HFFc6 (cell line): ENCODE measurements at regions not wholly inside any gene's neighbourhood (a gene's known extent, or its start where the extent isn't known, plus 50 kb on each side); places are given as distances from the start of the nearest gene placed in this dataset.

Source experiments
- DNase-seq: peaks from one replicate; pipeline ENCODE4 v3.0.0-alpha.2; 2018
- H3K27ac Mint-ChIP-seq: 2 replicates; pipeline ENCODE4 v1.8.0; 2020; ENCODE audit warnings: mild to moderate bottlenecking, mixed read lengths
- H3K27me3 Mint-ChIP-seq: 2 replicates; pipeline ENCODE4 v1.8.0; 2021; ENCODE audit warnings: mild to moderate bottlenecking, moderate library complexity, mixed read lengths; ENCODE audit not compliant: insufficient read depth
- H3K36me3 Mint-ChIP-seq: 2 replicates; pipeline ENCODE4 v1.8.0; 2021; ENCODE audit warnings: low read depth, mixed read lengths
- H3K4me1 Mint-ChIP-seq: 2 replicates; pipeline ENCODE4 v1.8.0; 2020; ENCODE audit warnings: low read depth, mixed read lengths
- H3K4me3 Mint-ChIP-seq: 2 replicates; pipeline ENCODE4 v1.8.0; 2020; ENCODE audit warnings: mild to moderate bottlenecking, moderate library complexity, mixed read lengths
- H3K9me3 Mint-ChIP-seq: 2 replicates; pipeline ENCODE4 v1.8.0; 2020; ENCODE audit warnings: mild to moderate bottlenecking, mixed read lengths
- CTCF ChIP-seq: fragments of 200-600 bp; sonication (generic); IDR thresholded peaks from 2 replicates; pipeline ENCODE4 v1.5.0; 2021; ENCODE audit warnings: antibody characterized with exemption, mild to moderate bottlenecking

- H3K4me3 Mint-ChIP-seq, result no peak overlapping the region
- H3K36me3 Mint-ChIP-seq, result peaks cover 6% of the 10 kb centered on the region; the same call in 1 of the 2 replicates
- no peak for TF ChIP-seq CTCF
- H3K27me3 Mint-ChIP-seq, result no peaks in the 10 kb centered on the region
- DNase-seq, result no peak
- no peaks in the 10 kb centered on the region for H3K4me1 Mint-ChIP-seq
- peaks cover 39% of the 10 kb centered on the region for H3K9me3 Mint-ChIP-seq
- H3K27ac Mint-ChIP-seq, result no peak overlapping the region
Observed at GRCh38 chr13:53341144-53341510, 312.5 kb downstream of the OLFM4 start.

- no peak overlapping the region for H3K4me3 Mint-ChIP-seq
- H3K27ac Mint-ChIP-seq, result no peak overlapping the region
- H3K9me3 Mint-ChIP-seq, result peaks cover 55% of the 10 kb centered on the region
- DNase-seq, result no peak
- TF ChIP-seq CTCF, result no peak
- peaks cover 11% of the 10 kb centered on the region; the same call in 1 of the 2 replicates for H3K36me3 Mint-ChIP-seq
- no peaks in the 10 kb centered on the region for H3K27me3 Mint-ChIP-seq
- no peaks in the 10 kb centered on the region for H3K4me1 Mint-ChIP-seq
Observed at GRCh38 chr13:53342623-53343360, 314.2 kb downstream of the OLFM4 start.

DNA sequence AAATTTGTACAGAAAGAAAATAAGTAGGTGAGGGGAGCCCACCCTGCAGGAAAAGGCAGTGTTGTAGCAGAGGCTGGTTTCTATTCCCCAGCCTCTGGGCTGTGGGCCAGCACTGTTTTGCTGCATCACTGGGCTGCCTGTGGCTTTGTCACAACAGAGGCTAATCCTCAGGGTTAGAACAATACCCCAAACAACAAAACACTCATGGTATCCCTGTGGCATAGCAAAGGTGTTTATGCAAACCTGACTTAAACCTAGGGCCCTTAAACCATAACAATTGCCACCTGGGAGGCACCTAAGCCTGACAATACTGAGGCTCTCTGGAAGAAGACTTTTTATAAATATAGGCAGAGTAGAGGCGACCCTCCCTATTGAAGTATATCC lies 314.7 kb downstream of the OLFM4 start:
- Mint-ChIP-seq H3K4me3 (no peak overlapping the region), H3K27ac (no peak overlapping the region), H3K4me1 (no peaks in the 10 kb centered on the region), H3K27me3 (no peaks in the 10 kb centered on the region), H3K9me3 (peaks cover 61% of the 10 kb centered on the region), H3K36me3 (peaks cover 11% of the 10 kb centered on the region; the same call in 1 of the 2 replicates)
- DNase-seq, result no peak
- TF ChIP-seq CTCF, result no peak

DNA sequence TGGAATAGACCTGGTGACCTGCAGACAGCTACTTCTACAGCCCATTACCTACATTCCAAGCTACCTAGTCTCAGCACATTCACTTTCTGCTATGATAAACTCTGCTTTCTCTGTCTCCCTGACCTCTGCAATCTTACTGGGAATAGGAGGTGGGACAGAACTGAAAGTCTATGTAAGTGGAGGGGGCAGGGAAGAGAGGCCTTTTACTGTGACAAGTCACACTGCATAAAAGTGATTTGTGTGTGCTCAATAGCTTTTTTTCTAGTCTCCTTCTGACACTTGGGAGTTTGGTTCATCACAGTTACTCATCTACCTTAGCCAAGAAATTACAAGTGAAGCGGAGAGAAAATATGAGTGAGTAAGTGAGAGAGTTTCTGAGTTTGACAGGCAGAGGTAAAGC lies 322.4 kb downstream of the OLFM4 start:
- Mint-ChIP-seq H3K27ac (no peak overlapping the region), H3K9me3 (peaks cover 49% of the 10 kb centered on the region), H3K36me3 (0 out of 2 replicates have a peak, but pooled peaks cover 5% of the 10 kb centered on the region), H3K27me3 (no peaks in the 10 kb centered on the region), H3K4me1 (no peaks in the 10 kb centered on the region), H3K4me3 (no peak overlapping the region)
- no peak for TF ChIP-seq CTCF
- no peak for DNase-seq

DNA sequence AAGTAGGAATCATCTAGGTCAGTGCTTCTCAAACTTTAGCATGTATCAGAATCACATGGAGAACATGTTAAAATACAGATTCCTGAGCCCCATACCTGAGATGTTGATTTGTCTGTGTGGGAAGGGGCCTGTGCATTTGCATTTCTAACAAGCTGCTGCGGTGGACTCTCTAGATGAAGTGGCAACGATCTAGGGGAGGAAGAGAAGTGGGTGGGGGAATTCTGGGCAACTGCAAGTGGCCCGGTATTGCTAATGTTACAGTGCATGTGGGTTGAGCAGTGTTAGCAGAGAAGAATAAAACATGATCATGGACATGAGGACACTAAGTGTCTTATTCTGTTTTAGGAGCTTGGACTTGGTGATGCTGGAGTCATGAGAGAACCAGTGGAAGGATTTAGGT lies 329.0 kb downstream of the OLFM4 start:
- no peak overlapping the region for H3K4me3 Mint-ChIP-seq
- TF ChIP-seq CTCF, result no peak
- H3K27ac Mint-ChIP-seq, result no peak overlapping the region
- no peaks in the 10 kb centered on the region for H3K4me1 Mint-ChIP-seq
- peaks cover 39% of the 10 kb centered on the region for H3K9me3 Mint-ChIP-seq
- no peaks in the 10 kb centered on the region for H3K27me3 Mint-ChIP-seq
- no peaks in the 10 kb centered on the region for H3K36me3 Mint-ChIP-seq
- DNase-seq, result no peak
